GM23338 (cell line): ENCODE measurements at regions not wholly inside any gene's neighbourhood (a gene's known extent, or its start where the extent isn't known, plus 50 kb on each side); places are given as distances from the start of the nearest gene placed in this dataset.

Source experiments
- ATAC-seq: fragments of 200-7000 bp; cut with Tn5 transposase; 3 replicates; pipeline ENCODE4 v1.9.1; 2020
- DNase-seq: peaks from one replicate; pipeline ENCODE4 v3.0.0-alpha.2; 2015; ENCODE audit warnings: low spot score
- H2AFZ ChIP-seq: fragments of 200-600 bp; sonication (generic); 2 replicates; pipeline ENCODE4 v1.8.0; 2016; ENCODE audit warnings: antibody characterized with exemption, mild to moderate bottlenecking, moderate library complexity
- H3F3A ChIP-seq: fragments of 200-600 bp; sonication (generic); replicated peaks from 2 replicates; pipeline ENCODE4 v1.8.0; 2017; ENCODE audit warnings: antibody characterized with exemption, mixed run types, low read depth
- H3K27ac ChIP-seq: fragments of 200-600 bp; sonication (generic); 2 replicates; pipeline ENCODE4 v1.6.1; 2016; ENCODE audit warnings: low read depth
- H3K27me3 ChIP-seq: fragments of 200-600 bp; sonication (generic); 2 replicates; pipeline ENCODE4 v1.8.0; 2016; ENCODE audit warnings: mild to moderate bottlenecking, mixed run types, moderate library complexity; ENCODE audit not compliant: insufficient read depth
- H3K36me3 ChIP-seq: fragments of 200-600 bp; sonication (generic); 2 replicates; pipeline ENCODE4 v1.8.0; 2016; ENCODE audit warnings: mild to moderate bottlenecking; ENCODE audit not compliant: insufficient read depth
- H3K4me1 ChIP-seq: fragments of 200-600 bp; sonication (generic); 2 replicates; pipeline ENCODE4 v1.8.0; 2016; ENCODE audit warnings: mild to moderate bottlenecking, moderate library complexity; ENCODE audit not compliant: insufficient read depth
- H3K4me2 ChIP-seq: fragments of 200-600 bp; sonication (generic); 2 replicates; pipeline ENCODE4 v1.7.1; 2017; ENCODE audit warnings: mixed run types
- H3K4me3 ChIP-seq: fragments of 200-600 bp; sonication (generic); 2 replicates; pipeline ENCODE4 v1.6.1; 2016; ENCODE audit warnings: mixed run types
- H3K79me2 ChIP-seq: fragments of 200-600 bp; sonication (generic); replicated peaks from 2 replicates; pipeline ENCODE4 v1.8.0; 2017; ENCODE audit warnings: mild to moderate bottlenecking; ENCODE audit not compliant: insufficient read depth
- H3K9me2 ChIP-seq: fragments of 200-600 bp; sonication (generic); 2 replicates; pipeline ENCODE4 v1.8.0; 2017; ENCODE audit not compliant: insufficient read depth
- H4K20me1 ChIP-seq: fragments of 200-600 bp; sonication (generic); replicated peaks from 2 replicates; pipeline ENCODE4 v1.8.0; 2017; ENCODE audit warnings: mild to moderate bottlenecking; ENCODE audit not compliant: insufficient read depth
- H3K27ac Mint-ChIP-seq: 2 replicates; pipeline ENCODE4 v1.8.0; 2020; ENCODE audit warnings: inconsistent platforms, mild to moderate bottlenecking, moderate library complexity, mixed read lengths
- H3K27me3 Mint-ChIP-seq: 3 replicates; pipeline ENCODE4 v1.8.0; 2022; ENCODE audit warnings: low read depth, mild to moderate bottlenecking, moderate library complexity, mixed read lengths, inconsistent platforms; ENCODE audit not compliant: insufficient read depth, poor library complexity
- H3K36me3 Mint-ChIP-seq: 3 replicates; pipeline ENCODE4 v1.8.0; 2021; ENCODE audit warnings: low read depth, mild to moderate bottlenecking, inconsistent platforms, moderate library complexity, mixed read lengths
- H3K4me1 Mint-ChIP-seq: 3 replicates; pipeline ENCODE4 v1.8.0; 2020; ENCODE audit warnings: mild to moderate bottlenecking, inconsistent platforms, mixed read lengths
- H3K4me3 Mint-ChIP-seq: 3 replicates; pipeline ENCODE4 v1.8.0; 2021; ENCODE audit warnings: moderate library complexity, mild to moderate bottlenecking, inconsistent platforms, mixed read lengths
- H3K9me3 Mint-ChIP-seq: 3 replicates; pipeline ENCODE4 v1.8.0; 2020; ENCODE audit warnings: moderate library complexity, mild to moderate bottlenecking, inconsistent platforms, mixed read lengths
- CTCF ChIP-seq, 2 experiments: fragments of 200-600 bp in 1 of 2; sonication (generic) in 1 of 2; conservative IDR thresholded peaks; 2 replicates each; pipeline versions ENCODE4 v1.5.1 to v1.6.1; 2016 to 2017; ENCODE audit warnings: antibody characterized with exemption in 2 of 2, low read depth in 2 of 2, mild to moderate bottlenecking in 2 of 2, moderate library complexity in 1 of 2
- EZH2 ChIP-seq: fragments of 200-600 bp; sonication (generic); IDR thresholded peaks from one replicate; pipeline ENCODE4 v1.8.0; 2017; ENCODE audit warnings: antibody characterized with exemption, mild to moderate bottlenecking, low read depth; ENCODE audit not compliant: unreplicated experiment
- NANOG ChIP-seq: IDR thresholded peaks from 2 replicates; pipeline ENCODE4 v1.6.1; 2016; ENCODE audit warnings: antibody characterized with exemption, borderline replicate concordance
- POLR2AphosphoS5 ChIP-seq: IDR thresholded peaks from 2 replicates; pipeline ENCODE4 v1.6.1; 2016; ENCODE audit warnings: antibody characterized with exemption, low read depth
- ZNF114 ChIP-seq: fragments of 250-450 bp; sonication (Bioruptor Pico); IDR thresholded peaks from 2 replicates; pipeline ENCODE4 v1.5.0; 2020; ENCODE audit warnings: mild to moderate bottlenecking, moderate library complexity
- TF ChIP-seq, protein P1 (sequence below): fragments of 250-450 bp; sonication (Bioruptor Pico); IDR thresholded peaks from 2 replicates; pipeline ENCODE4 v1.5.0; 2020; ENCODE audit warnings: mild to moderate bottlenecking, moderate library complexity
- TF ChIP-seq, protein P2 (sequence below): IDR thresholded peaks from one replicate; pipeline ENCODE4 v1.6.1; 2018; ENCODE audit warnings: antibody characterized with exemption; ENCODE audit not compliant: unreplicated experiment

- TF ChIP-seq, protein P1, sequence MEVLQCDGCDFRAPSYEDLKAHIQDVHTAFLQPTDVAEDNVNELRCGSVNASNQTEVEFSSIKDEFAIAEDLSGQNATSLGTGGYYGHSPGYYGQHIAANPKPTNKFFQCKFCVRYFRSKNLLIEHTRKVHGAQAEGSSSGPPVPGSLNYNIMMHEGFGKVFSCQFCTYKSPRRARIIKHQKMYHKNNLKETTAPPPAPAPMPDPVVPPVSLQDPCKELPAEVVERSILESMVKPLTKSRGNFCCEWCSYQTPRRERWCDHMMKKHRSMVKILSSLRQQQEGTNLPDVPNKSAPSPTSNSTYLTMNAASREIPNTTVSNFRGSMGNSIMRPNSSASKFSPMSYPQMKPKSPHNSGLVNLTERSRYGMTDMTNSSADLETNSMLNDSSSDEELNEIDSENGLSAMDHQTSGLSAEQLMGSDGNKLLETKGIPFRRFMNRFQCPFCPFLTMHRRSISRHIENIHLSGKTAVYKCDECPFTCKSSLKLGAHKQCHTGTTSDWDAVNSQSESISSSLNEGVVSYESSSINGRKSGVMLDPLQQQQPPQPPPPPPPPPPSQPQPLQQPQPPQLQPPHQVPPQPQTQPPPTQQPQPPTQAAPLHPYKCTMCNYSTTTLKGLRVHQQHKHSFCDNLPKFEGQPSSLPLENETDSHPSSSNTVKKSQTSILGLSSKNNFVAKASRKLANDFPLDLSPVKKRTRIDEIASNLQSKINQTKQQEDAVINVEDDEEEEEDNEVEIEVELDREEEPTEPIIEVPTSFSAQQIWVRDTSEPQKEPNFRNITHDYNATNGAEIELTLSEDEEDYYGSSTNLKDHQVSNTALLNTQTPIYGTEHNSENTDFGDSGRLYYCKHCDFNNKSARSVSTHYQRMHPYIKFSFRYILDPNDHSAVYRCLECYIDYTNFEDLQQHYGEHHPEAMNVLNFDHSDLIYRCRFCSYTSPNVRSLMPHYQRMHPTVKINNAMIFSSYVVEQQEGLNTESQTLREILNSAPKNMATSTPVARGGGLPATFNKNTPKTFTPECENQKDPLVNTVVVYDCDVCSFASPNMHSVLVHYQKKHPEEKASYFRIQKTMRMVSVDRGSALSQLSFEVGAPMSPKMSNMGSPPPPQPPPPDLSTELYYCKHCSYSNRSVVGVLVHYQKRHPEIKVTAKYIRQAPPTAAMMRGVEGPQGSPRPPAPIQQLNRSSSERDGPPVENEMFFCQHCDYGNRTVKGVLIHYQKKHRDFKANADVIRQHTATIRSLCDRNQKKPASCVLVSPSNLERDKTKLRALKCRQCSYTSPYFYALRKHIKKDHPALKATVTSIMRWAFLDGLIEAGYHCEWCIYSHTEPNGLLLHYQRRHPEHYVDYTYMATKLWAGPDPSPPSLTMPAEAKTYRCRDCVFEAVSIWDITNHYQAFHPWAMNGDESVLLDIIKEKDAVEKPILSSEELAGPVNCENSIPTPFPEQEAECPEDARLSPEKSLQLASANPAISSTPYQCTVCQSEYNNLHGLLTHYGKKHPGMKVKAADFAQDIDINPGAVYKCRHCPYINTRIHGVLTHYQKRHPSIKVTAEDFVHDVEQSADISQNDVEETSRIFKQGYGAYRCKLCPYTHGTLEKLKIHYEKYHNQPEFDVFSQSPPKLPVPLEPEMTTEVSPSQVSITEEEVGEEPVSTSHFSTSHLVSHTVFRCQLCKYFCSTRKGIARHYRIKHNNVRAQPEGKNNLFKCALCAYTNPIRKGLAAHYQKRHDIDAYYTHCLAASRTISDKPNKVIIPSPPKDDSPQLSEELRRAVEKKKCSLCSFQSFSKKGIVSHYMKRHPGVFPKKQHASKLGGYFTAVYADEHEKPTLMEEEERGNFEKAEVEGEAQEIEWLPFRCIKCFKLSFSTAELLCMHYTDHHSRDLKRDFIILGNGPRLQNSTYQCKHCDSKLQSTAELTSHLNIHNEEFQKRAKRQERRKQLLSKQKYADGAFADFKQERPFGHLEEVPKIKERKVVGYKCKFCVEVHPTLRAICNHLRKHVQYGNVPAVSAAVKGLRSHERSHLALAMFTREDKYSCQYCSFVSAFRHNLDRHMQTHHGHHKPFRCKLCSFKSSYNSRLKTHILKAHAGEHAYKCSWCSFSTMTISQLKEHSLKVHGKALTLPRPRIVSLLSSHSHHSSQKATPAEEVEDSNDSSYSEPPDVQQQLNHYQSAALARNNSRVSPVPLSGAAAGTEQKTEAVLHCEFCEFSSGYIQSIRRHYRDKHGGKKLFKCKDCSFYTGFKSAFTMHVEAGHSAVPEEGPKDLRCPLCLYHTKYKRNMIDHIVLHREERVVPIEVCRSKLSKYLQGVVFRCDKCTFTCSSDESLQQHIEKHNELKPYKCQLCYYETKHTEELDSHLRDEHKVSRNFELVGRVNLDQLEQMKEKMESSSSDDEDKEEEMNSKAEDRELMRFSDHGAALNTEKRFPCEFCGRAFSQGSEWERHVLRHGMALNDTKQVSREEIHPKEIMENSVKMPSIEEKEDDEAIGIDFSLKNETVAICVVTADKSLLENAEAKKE (CRISPR knock-in tag), result no peak
Observed at GRCh38 chr2:78601113-78601512, 424.4 kb upstream of the REG3G start (continued).

DNA sequence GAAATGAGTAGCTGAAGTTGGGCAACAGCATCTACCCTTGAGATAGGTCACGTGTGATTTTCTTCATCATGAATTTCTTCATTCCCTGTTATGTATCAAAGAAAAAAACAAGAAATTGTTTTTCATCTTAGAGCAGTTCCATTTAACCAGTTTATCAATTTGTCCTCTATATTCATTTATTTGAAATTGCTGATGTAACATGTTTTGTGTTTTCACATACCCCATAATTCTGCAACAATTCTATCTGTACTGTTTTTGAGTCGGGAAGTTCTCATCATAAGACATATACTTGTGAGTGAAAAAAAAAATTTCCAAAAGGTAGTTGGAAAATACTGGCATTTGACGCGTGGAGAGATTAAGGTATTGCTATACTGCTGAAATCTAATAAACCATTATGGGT is 422.6 kb upstream of the REG3G start:
- Histone ChIP-seq H3K4me2 (no peak overlapping the region), H3K27me3 (no peaks in the 10 kb centered on the region), H3K4me3 (no peak overlapping the region), H3K36me3 (no peaks in the 10 kb centered on the region), H3K27ac (no peak overlapping the region), H3K79me2 (no peaks in the 10 kb centered on the region), H4K20me1 (no peaks in the 10 kb centered on the region), H3K9me2 (no peaks in the 10 kb centered on the region), H2AFZ (no peak overlapping the region), H3K4me1 (peaks cover 21% of the 10 kb centered on the region), H3F3A (no peaks in the 10 kb centered on the region)
- H3K4me1 Mint-ChIP-seq, result peaks cover 10% of the 10 kb centered on the region
- no peak overlapping the region for H3K4me3 Mint-ChIP-seq
- no peaks in the 10 kb centered on the region for H3K9me3 Mint-ChIP-seq
- no peaks in the 10 kb centered on the region for H3K27me3 Mint-ChIP-seq
- DNase-seq (no peak), ATAC-seq (no peak)
- no peaks in the 10 kb centered on the region for H3K36me3 Mint-ChIP-seq
- no peak overlapping the region for H3K27ac Mint-ChIP-seq
- TF ChIP-seq NANOG, result no peak
- no peak for TF ChIP-seq ZNF114
- TF ChIP-seq CTCF (conservative IDR thresholded peaks at IDR 0.05; ENCODE audit: low read depth in 2 of 2), result no peak
- no peak for TF ChIP-seq POLR2AphosphoS5
- TF ChIP-seq, protein P2, sequence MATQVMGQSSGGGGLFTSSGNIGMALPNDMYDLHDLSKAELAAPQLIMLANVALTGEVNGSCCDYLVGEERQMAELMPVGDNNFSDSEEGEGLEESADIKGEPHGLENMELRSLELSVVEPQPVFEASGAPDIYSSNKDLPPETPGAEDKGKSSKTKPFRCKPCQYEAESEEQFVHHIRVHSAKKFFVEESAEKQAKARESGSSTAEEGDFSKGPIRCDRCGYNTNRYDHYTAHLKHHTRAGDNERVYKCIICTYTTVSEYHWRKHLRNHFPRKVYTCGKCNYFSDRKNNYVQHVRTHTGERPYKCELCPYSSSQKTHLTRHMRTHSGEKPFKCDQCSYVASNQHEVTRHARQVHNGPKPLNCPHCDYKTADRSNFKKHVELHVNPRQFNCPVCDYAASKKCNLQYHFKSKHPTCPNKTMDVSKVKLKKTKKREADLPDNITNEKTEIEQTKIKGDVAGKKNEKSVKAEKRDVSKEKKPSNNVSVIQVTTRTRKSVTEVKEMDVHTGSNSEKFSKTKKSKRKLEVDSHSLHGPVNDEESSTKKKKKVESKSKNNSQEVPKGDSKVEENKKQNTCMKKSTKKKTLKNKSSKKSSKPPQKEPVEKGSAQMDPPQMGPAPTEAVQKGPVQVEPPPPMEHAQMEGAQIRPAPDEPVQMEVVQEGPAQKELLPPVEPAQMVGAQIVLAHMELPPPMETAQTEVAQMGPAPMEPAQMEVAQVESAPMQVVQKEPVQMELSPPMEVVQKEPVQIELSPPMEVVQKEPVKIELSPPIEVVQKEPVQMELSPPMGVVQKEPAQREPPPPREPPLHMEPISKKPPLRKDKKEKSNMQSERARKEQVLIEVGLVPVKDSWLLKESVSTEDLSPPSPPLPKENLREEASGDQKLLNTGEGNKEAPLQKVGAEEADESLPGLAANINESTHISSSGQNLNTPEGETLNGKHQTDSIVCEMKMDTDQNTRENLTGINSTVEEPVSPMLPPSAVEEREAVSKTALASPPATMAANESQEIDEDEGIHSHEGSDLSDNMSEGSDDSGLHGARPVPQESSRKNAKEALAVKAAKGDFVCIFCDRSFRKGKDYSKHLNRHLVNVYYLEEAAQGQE, result no peak
- no peak for TF ChIP-seq EZH2
